Upper lobe of right lung (tissue), 1 donor: ENCODE measurements at regions not wholly inside any gene's neighbourhood (a gene's known extent, or its start where the extent isn't known, plus 50 kb on each side); places are given as distances from the start of the nearest gene placed in this dataset.

Experiments
- ATAC-seq: fragments of 200-7000 bp; cut with Tn5 transposase; one replicate; pipeline ENCODE4 v1.9.1; 2020; ENCODE audit warnings: mild to moderate bottlenecking, moderate library complexity
- DNase-seq: peaks from one replicate; pipeline ENCODE4 v3.0.0-alpha.2; 2020
- H3K27ac ChIP-seq: fragments of 200-600 bp; one replicate; pipeline ENCODE4 v1.8.0; 2022
- H3K27me3 ChIP-seq: fragments of 200-600 bp; one replicate; pipeline ENCODE4 v1.8.0; 2022; ENCODE audit warnings: mild to moderate bottlenecking
- H3K36me3 ChIP-seq: fragments of 200-600 bp; one replicate; pipeline ENCODE4 v1.8.0; 2022
- H3K4me1 ChIP-seq: fragments of 200-600 bp; one replicate; pipeline ENCODE4 v1.8.0; 2022
- H3K4me3 ChIP-seq: fragments of 200-600 bp; one replicate; pipeline ENCODE4 v1.8.0; 2022; ENCODE audit warnings: mild to moderate bottlenecking
- H3K9me3 ChIP-seq: fragments of 200-600 bp; one replicate; pipeline ENCODE4 v1.8.0; 2022
- intact Hi-C: fragments of 100-400 bp; cut with DNase I; formaldehyde crosslinking; loops from one replicate; pipeline ENCODE4 v1.11.0; 2022
- TF ChIP-seq, protein P1 (sequence below): fragments of 200-600 bp; IDR thresholded peaks from one replicate; pipeline ENCODE4 v1.8.0; 2022; ENCODE audit warnings: antibody characterized with exemption
- donor health status: DM: no; HTN: yes; CAD: no; lungs with severe emphysema.

DNA sequence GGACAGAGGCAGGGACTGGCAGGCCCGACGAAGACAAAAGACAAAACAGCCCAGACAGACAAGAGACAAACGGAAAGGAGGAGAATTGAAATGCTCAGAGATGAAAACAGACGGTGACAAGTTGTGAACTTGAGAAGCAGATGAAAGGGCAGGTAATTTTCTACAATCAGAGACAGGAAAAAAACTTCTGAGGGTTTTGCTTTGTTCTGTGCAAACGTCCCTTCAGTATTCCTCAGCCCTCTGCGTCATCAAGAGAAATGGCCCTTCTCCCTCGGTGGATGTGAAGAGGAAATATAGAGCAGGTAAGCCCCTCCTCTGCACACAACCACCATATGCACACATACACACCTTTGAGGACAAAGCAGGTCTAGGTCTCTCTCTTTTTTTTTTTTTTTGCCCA lies 206.6 kb downstream of the UACA start:
- H3K27me3 ChIP-seq: no peaks in the 10 kb centered on the region
- no peak overlapping the region for H3K27ac ChIP-seq
- TF ChIP-seq, protein P1, sequence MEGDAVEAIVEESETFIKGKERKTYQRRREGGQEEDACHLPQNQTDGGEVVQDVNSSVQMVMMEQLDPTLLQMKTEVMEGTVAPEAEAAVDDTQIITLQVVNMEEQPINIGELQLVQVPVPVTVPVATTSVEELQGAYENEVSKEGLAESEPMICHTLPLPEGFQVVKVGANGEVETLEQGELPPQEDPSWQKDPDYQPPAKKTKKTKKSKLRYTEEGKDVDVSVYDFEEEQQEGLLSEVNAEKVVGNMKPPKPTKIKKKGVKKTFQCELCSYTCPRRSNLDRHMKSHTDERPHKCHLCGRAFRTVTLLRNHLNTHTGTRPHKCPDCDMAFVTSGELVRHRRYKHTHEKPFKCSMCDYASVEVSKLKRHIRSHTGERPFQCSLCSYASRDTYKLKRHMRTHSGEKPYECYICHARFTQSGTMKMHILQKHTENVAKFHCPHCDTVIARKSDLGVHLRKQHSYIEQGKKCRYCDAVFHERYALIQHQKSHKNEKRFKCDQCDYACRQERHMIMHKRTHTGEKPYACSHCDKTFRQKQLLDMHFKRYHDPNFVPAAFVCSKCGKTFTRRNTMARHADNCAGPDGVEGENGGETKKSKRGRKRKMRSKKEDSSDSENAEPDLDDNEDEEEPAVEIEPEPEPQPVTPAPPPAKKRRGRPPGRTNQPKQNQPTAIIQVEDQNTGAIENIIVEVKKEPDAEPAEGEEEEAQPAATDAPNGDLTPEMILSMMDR: no peak
- ATAC-seq: no peak
- H3K4me3 ChIP-seq: no peak overlapping the region
- peaks cover 12% of the 10 kb centered on the region for H3K4me1 ChIP-seq
- H3K36me3 ChIP-seq: no peaks in the 10 kb centered on the region
- DNase-seq: no peak
- intact Hi-C loops: no loop called here
- H3K9me3 ChIP-seq: no peaks in the 10 kb centered on the region

DNA sequence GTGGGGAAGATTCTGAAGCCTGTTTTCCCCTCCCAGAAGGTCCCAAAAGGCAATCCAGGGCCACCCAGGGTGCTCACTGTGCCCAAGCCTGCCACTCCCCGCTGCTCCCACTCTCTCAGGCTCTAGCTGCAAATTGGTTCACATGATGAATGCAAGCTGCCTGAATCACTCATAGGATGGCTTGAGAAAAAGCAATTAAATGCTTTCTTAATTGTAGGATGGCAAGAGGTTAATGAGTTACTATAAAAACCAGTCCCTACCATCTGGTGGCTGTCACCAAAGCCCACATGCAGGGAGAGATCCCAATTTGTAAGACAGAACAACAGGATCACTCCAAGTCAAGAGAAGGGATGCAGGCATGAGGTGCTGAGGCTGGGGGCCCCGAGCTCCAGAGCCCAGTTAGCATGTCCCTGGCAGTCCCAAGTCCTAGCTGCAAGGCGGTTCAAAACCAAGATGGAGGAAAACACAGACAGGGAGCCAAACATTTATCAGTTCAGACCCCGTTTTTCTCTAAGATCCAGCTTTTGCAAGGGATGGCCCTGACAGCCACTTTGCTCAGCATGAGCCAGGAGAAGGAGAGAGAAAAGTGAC lies 207.1 kb downstream of the UACA start:
- DNase-seq: no peak
- Histone ChIP-seq H3K4me3 (no peak overlapping the region), H3K9me3 (no peaks in the 10 kb centered on the region), H3K36me3 (no peaks in the 10 kb centered on the region), H3K27ac (no peak overlapping the region), H3K27me3 (no peaks in the 10 kb centered on the region), H3K4me1 (peaks cover 12% of the 10 kb centered on the region)
- ATAC-seq: no peak
- intact Hi-C loops: no loop called here
- TF ChIP-seq, protein P1: no peak

DNA sequence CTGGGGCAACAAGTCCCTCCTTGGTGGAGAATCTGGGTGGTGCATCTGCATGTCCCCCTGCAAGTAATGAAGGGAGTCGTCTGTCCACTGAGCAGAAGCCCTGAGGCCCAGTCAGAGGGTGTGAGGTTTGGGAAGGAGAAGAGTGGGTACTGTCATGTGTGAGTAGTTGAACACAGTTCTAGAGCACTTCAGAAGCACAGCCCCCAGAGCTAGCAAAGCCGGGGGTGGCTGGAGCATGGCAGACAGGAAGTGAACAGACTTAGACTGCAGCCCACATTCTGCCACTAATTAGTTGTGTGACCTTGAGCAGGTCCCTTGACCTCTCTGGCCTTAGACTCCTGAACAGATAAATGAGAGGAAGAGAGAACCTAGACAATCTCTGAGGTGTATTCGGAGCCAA lies 207.6 kb downstream of the UACA start:
- TF ChIP-seq, protein P1: no peak
- ATAC-seq (no peak), DNase-seq (no peak)
- no peak overlapping the region for H3K27ac ChIP-seq
- H3K36me3 ChIP-seq: no peaks in the 10 kb centered on the region
- no peaks in the 10 kb centered on the region for H3K27me3 ChIP-seq
- H3K4me1 ChIP-seq: peaks cover 12% of the 10 kb centered on the region
- no peaks in the 10 kb centered on the region for H3K9me3 ChIP-seq
- H3K4me3 ChIP-seq: no peak overlapping the region
- intact Hi-C loops: no loop called here

DNA sequence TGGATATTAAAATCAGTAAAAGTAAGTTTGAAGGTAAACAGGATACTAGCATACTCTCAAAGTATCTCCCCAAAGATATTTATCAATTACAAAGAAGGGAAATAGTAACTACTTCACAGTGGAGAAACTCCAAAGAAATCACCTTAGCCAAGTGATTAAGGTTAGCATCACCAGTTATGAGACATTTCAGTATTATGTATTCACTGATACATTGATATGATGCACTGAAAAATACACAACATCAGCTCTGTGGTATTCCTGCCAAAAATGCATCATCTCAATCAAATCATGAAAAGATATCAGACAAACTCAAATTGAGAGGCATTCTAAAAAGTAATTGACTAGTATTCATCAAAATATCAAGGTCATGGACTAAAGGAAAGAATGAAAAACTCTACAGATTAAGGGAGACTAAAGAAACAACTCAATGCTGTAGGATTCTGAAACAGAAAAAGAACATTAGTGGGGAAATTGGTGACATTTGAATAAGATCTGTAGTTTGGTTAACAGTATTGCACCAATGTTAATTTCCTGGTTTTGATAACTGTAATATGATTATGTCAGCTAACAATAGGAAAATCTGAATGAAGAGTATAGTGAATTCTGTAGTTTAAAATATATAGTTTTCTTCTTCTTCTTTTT lies 215.4 kb downstream of the UACA start:
- H3K9me3 ChIP-seq: no peaks in the 10 kb centered on the region
- H3K4me3 ChIP-seq: no peak overlapping the region
- intact Hi-C loops: no loop called here
- no peak for ATAC-seq
- H3K36me3 ChIP-seq: no peaks in the 10 kb centered on the region
- H3K27ac ChIP-seq: no peak overlapping the region
- DNase-seq: no peak
- TF ChIP-seq, protein P1: no peak
- no peaks in the 10 kb centered on the region for H3K4me1 ChIP-seq
- H3K27me3 ChIP-seq: no peaks in the 10 kb centered on the region

DNA sequence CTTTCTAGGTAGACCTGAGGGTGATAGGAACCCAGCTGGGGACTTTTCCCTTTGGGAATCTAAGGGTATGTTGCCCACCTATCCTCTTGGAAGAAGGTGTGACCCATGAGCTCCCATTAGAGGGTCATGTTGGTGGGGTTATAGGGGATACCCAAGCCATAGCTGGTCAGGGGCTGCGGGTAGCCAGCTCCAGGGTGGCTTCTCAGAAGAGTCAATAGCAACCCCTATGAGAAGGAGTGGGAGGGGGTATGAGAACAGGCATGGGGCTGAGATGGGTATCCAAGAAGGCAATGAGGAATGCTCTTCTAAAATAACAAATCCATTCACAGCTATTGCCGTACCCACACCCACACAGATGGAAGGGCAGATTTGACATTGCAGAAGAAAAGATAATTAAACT lies 217.8 kb downstream of the UACA start:
- no peak overlapping the region for H3K4me3 ChIP-seq
- no peaks in the 10 kb centered on the region for H3K4me1 ChIP-seq
- intact Hi-C loops: no loop called here
- TF ChIP-seq, protein P1: no peak
- H3K27ac ChIP-seq: no peak overlapping the region
- no peaks in the 10 kb centered on the region for H3K9me3 ChIP-seq
- DNase-seq (no peak), ATAC-seq (no peak)
- H3K27me3 ChIP-seq: peaks cover 6% of the 10 kb centered on the region
- H3K36me3 ChIP-seq: no peaks in the 10 kb centered on the region

DNA sequence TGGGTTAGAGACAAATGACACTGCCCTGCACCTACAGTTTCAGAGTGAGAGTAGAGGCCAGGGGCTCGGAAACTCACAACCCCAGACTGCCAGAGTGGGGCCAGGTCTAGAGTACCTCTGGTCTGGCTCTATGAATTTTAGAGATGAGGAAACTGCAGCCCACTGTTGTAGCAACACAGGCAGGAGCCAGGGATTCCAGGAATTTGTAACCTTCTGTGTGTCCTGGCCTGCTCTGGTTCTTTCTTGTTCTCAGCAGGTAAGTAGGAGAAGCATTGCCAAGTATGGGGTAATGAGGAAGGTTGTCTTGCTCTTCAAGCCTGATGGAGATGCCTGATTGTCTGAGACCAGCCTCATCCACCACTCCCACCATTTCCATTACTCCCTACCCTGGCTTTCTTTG lies 221.8 kb downstream of the UACA start:
- no peaks in the 10 kb centered on the region for H3K9me3 ChIP-seq
- no peak for DNase-seq
- no peak overlapping the region for H3K4me3 ChIP-seq
- no peaks in the 10 kb centered on the region for H3K4me1 ChIP-seq
- TF ChIP-seq, protein P1: no peak
- H3K36me3 ChIP-seq: no peaks in the 10 kb centered on the region
- H3K27ac ChIP-seq: no peak overlapping the region
- ATAC-seq: no peak
- H3K27me3 ChIP-seq: peaks cover 6% of the 10 kb centered on the region
- intact Hi-C loops: no loop called here
